ENCODE measurements at regions not wholly inside any gene's neighbourhood (a gene's known extent, or its start where the extent isn't known, plus 50 kb on each side); places are given as distances from the start of the nearest gene placed in this dataset.

DNA sequence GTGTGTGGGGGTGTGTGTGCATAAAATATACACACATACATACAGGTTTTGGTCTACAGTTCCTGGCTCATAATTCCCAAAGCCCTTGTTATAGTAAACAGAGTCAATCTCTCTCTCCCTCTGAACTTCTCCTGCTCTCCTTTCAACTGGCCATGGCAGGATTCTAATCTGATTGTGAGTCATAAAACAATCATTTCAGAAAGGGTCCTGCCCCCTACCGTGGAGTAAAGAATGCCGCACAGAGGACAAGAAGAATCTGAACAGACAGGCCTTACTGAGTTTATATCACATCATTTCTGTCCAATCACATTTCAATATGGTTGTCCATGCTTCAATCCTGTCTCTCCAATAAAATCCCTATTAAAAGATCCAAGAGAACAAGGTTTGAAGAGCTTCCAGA is 416.9 kb downstream of the FRK start:
- no peak for ATAC-seq
- intact Hi-C loops (cut with micrococcal nuclease), result no loop called here
- H3K36me3 Mint-ChIP-seq (ENCODE audit: low read depth), result no peaks in the 10 kb centered on the region
- H3K9me3 Mint-ChIP-seq, result peaks cover 4% of the 10 kb centered on the region
- H3K4me1 Mint-ChIP-seq (ENCODE audit: low read depth), result no peaks in the 10 kb centered on the region
- no peak for DNase-seq
- no peak overlapping the region for H3K27ac Mint-ChIP-seq
- no peak overlapping the region for H3K4me3 Mint-ChIP-seq
- TF ChIP-seq, protein P1, sequence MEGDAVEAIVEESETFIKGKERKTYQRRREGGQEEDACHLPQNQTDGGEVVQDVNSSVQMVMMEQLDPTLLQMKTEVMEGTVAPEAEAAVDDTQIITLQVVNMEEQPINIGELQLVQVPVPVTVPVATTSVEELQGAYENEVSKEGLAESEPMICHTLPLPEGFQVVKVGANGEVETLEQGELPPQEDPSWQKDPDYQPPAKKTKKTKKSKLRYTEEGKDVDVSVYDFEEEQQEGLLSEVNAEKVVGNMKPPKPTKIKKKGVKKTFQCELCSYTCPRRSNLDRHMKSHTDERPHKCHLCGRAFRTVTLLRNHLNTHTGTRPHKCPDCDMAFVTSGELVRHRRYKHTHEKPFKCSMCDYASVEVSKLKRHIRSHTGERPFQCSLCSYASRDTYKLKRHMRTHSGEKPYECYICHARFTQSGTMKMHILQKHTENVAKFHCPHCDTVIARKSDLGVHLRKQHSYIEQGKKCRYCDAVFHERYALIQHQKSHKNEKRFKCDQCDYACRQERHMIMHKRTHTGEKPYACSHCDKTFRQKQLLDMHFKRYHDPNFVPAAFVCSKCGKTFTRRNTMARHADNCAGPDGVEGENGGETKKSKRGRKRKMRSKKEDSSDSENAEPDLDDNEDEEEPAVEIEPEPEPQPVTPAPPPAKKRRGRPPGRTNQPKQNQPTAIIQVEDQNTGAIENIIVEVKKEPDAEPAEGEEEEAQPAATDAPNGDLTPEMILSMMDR (IDR thresholded peaks at IDR 0.05), result no peak
- ChIA-PET CTCF (no interaction called here), POLR2A (no interaction called here)
- no peaks in the 10 kb centered on the region for H3K27me3 Mint-ChIP-seq

DNA sequence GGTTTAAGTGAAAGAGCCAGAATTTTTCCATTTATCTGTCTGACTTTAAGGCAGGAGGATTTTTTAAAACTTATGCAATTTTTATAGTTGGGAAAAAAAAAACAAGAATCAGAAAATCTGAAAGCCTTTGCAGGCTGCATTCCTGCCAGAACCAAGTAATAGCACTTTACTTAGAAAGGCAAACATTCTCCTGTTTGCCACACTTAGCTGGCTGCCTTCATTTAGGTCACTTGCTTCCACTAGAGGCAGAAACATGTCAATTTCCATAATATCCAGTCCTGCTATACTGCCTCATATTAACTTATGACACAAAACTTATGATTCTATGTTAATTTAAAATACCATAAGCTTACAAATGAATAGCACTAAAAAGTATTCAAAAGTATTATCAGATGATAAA is 425.8 kb downstream of the FRK start:
- intact Hi-C loops (cut with micrococcal nuclease), result no loop called here
- ChIA-PET POLR2A (no interaction called here), CTCF (no interaction called here)
- Mint-ChIP-seq H3K27ac (no peak overlapping the region), H3K27me3 (no peaks in the 10 kb centered on the region), H3K9me3 (peaks cover 3% of the 10 kb centered on the region), H3K36me3 (ENCODE audit: low read depth) (no peaks in the 10 kb centered on the region), H3K4me1 (ENCODE audit: low read depth) (no peaks in the 10 kb centered on the region), H3K4me3 (no peak overlapping the region)
- no peak for ATAC-seq
- TF ChIP-seq, protein P1 (IDR thresholded peaks at IDR 0.05), result no peak
- no peak for DNase-seq

DNA sequence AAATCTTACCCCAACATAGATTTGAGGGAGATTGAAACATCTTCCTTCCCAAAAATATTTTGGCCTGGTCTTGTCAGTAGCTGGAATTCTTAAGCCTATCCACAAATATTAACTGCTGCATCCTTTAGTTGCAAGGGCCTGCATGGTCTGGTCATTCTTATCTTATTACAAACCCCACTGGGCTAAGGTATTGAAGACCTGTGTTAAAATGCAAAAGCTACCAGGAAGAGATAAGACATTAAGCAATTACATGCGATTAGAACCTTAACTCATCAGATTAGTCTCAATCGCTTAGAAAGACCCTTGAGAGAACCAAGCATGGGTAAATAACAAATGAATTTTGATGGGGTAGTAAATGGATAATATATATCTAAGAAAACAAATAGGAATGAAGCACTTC is 426.6 kb downstream of the FRK start:
- Mint-ChIP-seq H3K4me3 (no peak overlapping the region), H3K4me1 (ENCODE audit: low read depth) (no peaks in the 10 kb centered on the region), H3K36me3 (ENCODE audit: low read depth) (no peaks in the 10 kb centered on the region), H3K27me3 (no peaks in the 10 kb centered on the region), H3K9me3 (no peaks in the 10 kb centered on the region), H3K27ac (no peak overlapping the region)
- intact Hi-C loops (cut with micrococcal nuclease), result no loop called here
- ChIA-PET CTCF (no interaction called here), POLR2A (no interaction called here)
- TF ChIP-seq, protein P1 (IDR thresholded peaks at IDR 0.05), result no peak
- DNase-seq (no peak), ATAC-seq (no peak)

DNA sequence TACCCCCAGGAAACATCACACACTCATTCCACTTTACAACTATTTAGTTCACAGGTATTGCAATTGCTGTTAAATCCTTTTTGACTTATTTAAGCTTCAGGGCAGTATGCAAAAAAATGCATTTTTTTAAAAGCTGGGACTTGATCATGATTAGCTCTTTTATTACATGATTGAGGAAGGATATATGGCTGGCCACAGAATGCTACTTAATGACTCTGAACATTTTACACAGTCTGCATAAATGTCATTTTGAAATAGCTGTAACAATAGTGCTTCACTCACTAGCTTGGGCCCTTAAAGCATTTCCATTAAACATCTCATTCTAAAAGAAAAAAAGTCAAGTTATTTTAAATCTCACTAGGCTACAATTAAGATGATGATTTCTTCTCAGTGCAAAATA is 429.7 kb downstream of the FRK start:
- H3K36me3 Mint-ChIP-seq (ENCODE audit: low read depth), result no peaks in the 10 kb centered on the region
- POLR2A ChIA-PET, result no interaction called here
- no peaks in the 10 kb centered on the region for H3K9me3 Mint-ChIP-seq
- no peak for DNase-seq
- no peak overlapping the region for H3K27ac Mint-ChIP-seq
- ATAC-seq, result no peak
- TF ChIP-seq, protein P1 (IDR thresholded peaks at IDR 0.05), result no peak
- intact Hi-C loops (cut with micrococcal nuclease), result no loop called here
- CTCF ChIA-PET, result no interaction called here
- no peaks in the 10 kb centered on the region for H3K27me3 Mint-ChIP-seq
- H3K4me1 Mint-ChIP-seq (ENCODE audit: low read depth), result no peaks in the 10 kb centered on the region
- H3K4me3 Mint-ChIP-seq, result no peak overlapping the region

DNA sequence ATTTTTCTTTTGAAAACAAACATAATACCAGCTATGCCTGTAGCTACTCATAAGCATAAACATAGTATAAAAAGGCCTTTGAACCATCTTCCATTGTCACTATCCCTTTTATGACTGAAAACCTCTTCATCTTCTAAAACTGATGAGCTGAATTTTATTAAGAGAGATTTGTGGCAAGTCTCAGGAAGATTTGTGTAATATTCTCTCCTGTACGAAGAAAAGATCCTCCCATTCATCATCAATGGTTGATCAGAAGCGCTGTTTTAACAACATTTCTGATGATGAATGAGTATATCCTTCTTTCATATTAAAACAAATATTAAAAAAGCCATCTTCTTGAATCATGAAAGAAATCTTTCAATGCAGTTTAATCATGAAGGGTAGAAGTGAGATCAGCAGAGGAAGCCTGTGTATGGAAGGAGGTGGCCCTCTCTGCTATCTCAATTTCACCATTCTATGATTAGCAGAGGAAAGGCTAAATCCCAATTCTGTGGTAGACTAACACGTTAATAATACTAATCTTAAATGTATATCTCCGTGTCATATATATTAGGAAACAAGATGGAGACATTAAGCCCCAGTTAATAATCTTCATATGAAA is 430.2 kb downstream of the FRK start:
- TF ChIP-seq, protein P1 (IDR thresholded peaks at IDR 0.05), result no peak
- no peak overlapping the region for H3K27ac Mint-ChIP-seq

More for the DNA sequence above, 430.2 kb downstream of the FRK start:
- H3K4me3 Mint-ChIP-seq, result no peak overlapping the region
- H3K36me3 Mint-ChIP-seq (ENCODE audit: low read depth), result no peaks in the 10 kb centered on the region
- ChIA-PET CTCF (no interaction called here), POLR2A (no interaction called here)
- no peaks in the 10 kb centered on the region for H3K27me3 Mint-ChIP-seq
- H3K4me1 Mint-ChIP-seq (ENCODE audit: low read depth), result no peaks in the 10 kb centered on the region
- H3K9me3 Mint-ChIP-seq, result no peaks in the 10 kb centered on the region
- intact Hi-C loops (cut with micrococcal nuclease), result no loop called here
- DNase-seq, result no peak
- ATAC-seq, result no peak
